Transverse colon (tissue), 3 donors: ENCODE measurements at regions not wholly inside any gene's neighbourhood (a gene's known extent, or its start where the extent isn't known, plus 50 kb on each side); places are given as distances from the start of the nearest gene placed in this dataset.

Experiments
- CTCF ChIP-seq, 5 experiments: fragments of 200-600 bp in 3 of 5; fragments of 450-650 bp in 2 of 5; sonication (generic) in 3 of 5; IDR thresholded peaks; 1 replicate in 2 of 5; 2 replicates in 3 of 5; pipeline ENCODE4 v1.5.1; 2016 to 2017; ENCODE audit warnings: antibody characterized with exemption in 5 of 5, inconsistent platforms in 3 of 5, mild to moderate bottlenecking in 2 of 5, moderate library complexity in 1 of 5
- EP300 ChIP-seq: sonication (generic); formaldehyde crosslinking; IDR thresholded peaks from one replicate; pipeline ENCODE4 v1.6.1; 2017; ENCODE audit warnings: antibody characterized with exemption, low read depth
- POLR2A ChIP-seq: fragments of 450-650 bp; IDR thresholded peaks from one replicate; pipeline ENCODE4 v1.6.1; 2016; ENCODE audit warnings: antibody characterized with exemption, mild to moderate bottlenecking, moderate library complexity

- no peak for TF ChIP-seq CTCF (IDR thresholded peaks at IDR 0.05)
- no peak for TF ChIP-seq POLR2A
- TF ChIP-seq EP300 = no peak
Measured at GRCh38 chr7:22008087-22008486, 62.4 kb upstream of the CDCA7L start.
